ENCODE measurements at regions not wholly inside any gene's neighbourhood (a gene's known extent, or its start where the extent isn't known, plus 50 kb on each side); places are given as distances from the start of the nearest gene placed in this dataset.

- no peak for TF ChIP-seq BACH1 (IDR thresholded peaks at IDR 0.05; ENCODE audit: low read length)
- TF ChIP-seq POLR2A (IDR thresholded peaks at IDR 0.05; ENCODE audit: control extremely low read depth in 1 of 2, low read depth in 2 of 2, low read length in 2 of 2): no peak
- TF ChIP-seq CTCF (IDR thresholded peaks at IDR 0.05; ENCODE audit: control extremely low read depth in 1 of 3, insufficient read depth in 1 of 3, low read depth in 1 of 3, low read length in 3 of 3): no peak
- TF ChIP-seq POLR2AphosphoS5 (IDR thresholded peaks at IDR 0.05; ENCODE audit: low read depth, low read length): no peak
- no peak for TF ChIP-seq NRF1 (IDR thresholded peaks at IDR 0.05; ENCODE audit: low read depth, low read length)
- TF ChIP-seq, protein P1, sequence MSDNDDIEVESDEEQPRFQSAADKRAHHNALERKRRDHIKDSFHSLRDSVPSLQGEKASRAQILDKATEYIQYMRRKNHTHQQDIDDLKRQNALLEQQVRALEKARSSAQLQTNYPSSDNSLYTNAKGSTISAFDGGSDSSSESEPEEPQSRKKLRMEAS (IDR thresholded peaks at IDR 0.05): no peak
- TF ChIP-seq EP300 (IDR thresholded peaks at IDR 0.05; ENCODE audit: borderline replicate concordance in 1 of 2, low read depth in 2 of 2, low read length in 2 of 2): no peak
- TF ChIP-seq E2F6 (IDR thresholded peaks at IDR 0.05): no peak
- no peak for TF ChIP-seq MAFK (IDR thresholded peaks at IDR 0.05; ENCODE audit: low read depth, low read length)
Observed at GRCh38 chr2:71872466-71873051, 275.1 kb downstream of the CYP26B1 start.
